HG03097 (cell line): ENCODE measurements at regions not wholly inside any gene's neighbourhood (a gene's known extent, or its start where the extent isn't known, plus 50 kb on each side); places are given as distances from the start of the nearest gene placed in this dataset.
"Not testable (repeated sequence)": the region's sequence is repeated elsewhere in the genome, so short reads cannot be mapped to it uniquely, and the experiment has no call there.

Source experiments
- ATAC-seq: cut with Tn5 transposase; IDR thresholded peaks from one replicate; pipeline ENCODE4 v1.9.1; 2021; ENCODE audit not compliant: unreplicated experiment, low FRiP score

GRCh38 chr2:15816674-15817406 is 123.5 kb upstream of the MYCN start:
- ATAC-seq: no peak

GRCh38 chr2:15817748-15818147 is 122.6 kb upstream of the MYCN start:
- no peak for ATAC-seq

- no peak for ATAC-seq
Measured at GRCh38 chr2:15818318-15818753, 122.0 kb upstream of the MYCN start.

GRCh38 chr2:15818881-15819280 is 121.5 kb upstream of the MYCN start:
- ATAC-seq: no peak

- no peak for ATAC-seq
Measured at GRCh38 chr2:15819562-15820256, 120.6 kb upstream of the MYCN start.

GRCh38 chr2:15820257-15820566 is 120.1 kb upstream of the MYCN start:
- ATAC-seq: no peak

- no peak for ATAC-seq
Measured at GRCh38 chr2:15820927-15821326, 119.4 kb upstream of the MYCN start.

- no peak for ATAC-seq
Measured at GRCh38 chr2:15822151-15823044, 118.0 kb upstream of the MYCN start.

- no peak for ATAC-seq
Measured at GRCh38 chr2:15823459-15824396, 116.6 kb upstream of the MYCN start.

- not testable (repeated sequence) for ATAC-seq
Measured at GRCh38 chr2:15824467-15824866, 115.9 kb upstream of the MYCN start.

- no peak for ATAC-seq
Measured at GRCh38 chr2:15825276-15825980, 114.9 kb upstream of the MYCN start.

GRCh38 chr2:15826273-15826717 is 114.1 kb upstream of the MYCN start:
- ATAC-seq: no peak

GRCh38 chr2:15827001-15827400 is 113.3 kb upstream of the MYCN start:
- no peak for ATAC-seq

- no peak for ATAC-seq
Measured at GRCh38 chr2:15828576-15828975, 111.8 kb upstream of the MYCN start.

- ATAC-seq: no peak
Measured at GRCh38 chr2:15829091-15829801, 111.1 kb upstream of the MYCN start.

- ATAC-seq: no peak
Measured at GRCh38 chr2:15829985-15830384, 110.4 kb upstream of the MYCN start.

GRCh38 chr2:15830937-15831549 is 109.3 kb upstream of the MYCN start:
- ATAC-seq: no peak

GRCh38 chr2:15832030-15832709 is 108.2 kb upstream of the MYCN start:
- ATAC-seq: no peak
